B cell (primary cell): ENCODE measurements at regions not wholly inside any gene's neighbourhood (a gene's known extent, or its start where the extent isn't known, plus 50 kb on each side); places are given as distances from the start of the nearest gene placed in this dataset.

Source experiments
- CTCF ChIP-seq: fragments of 200-600 bp; IDR thresholded peaks from one replicate; pipeline ENCODE4 v1.8.0; 2022; ENCODE audit warnings: antibody characterized with exemption, mild to moderate bottlenecking
- EZH2 ChIP-seq: IDR thresholded peaks from 2 replicates; pipeline ENCODE4 v1.6.1; 2012; ENCODE audit warnings: borderline replicate concordance, low read depth, mild to moderate bottlenecking, moderate library complexity, low read length; ENCODE audit not compliant: insufficient read depth, poor library complexity, severe bottlenecking

DNA sequence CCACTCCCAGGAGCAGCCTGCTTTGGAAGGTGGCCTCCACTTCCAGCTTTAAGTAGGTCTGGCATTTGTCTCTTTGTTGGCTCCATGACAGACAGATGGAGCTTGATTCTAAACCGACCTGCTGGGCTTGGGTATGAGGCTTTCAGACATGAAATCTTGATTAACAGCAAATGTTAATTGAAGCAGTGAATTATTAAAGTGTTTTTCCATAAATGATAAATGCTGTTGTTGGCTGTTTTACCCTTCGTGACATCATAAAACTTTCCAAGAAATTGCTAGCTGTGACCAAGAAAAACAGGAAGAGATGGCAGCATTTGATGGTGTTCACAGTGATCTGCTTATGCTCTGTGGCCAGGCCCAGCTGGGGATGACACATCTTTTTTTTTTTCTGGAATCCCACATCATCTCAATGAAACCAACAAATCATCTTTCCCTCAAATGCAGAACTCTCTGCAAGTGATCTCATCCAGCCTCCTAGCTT, 66.1 kb downstream of the RBMXL2 start:
- TF ChIP-seq CTCF (no peak), EZH2 (no peak)
